Liver (tissue), 8 donors: ENCODE measurements at regions not wholly inside any gene's neighbourhood (a gene's known extent, or its start where the extent isn't known, plus 50 kb on each side); places are given as distances from the start of the nearest gene placed in this dataset.

Experiments used
- DNase-seq: peaks from one replicate; pipeline ENCODE4 v3.0.0-alpha.2; 2017; ENCODE audit warnings: low spot score
- H3K27ac ChIP-seq, 2 donors: one replicate each; pipeline ENCODE4 v1.7.0; 2013; ENCODE audit warnings: inconsistent platforms in 2 of 2, low read length in 2 of 2, control low read depth in 1 of 2, low read depth in 1 of 2, mild to moderate bottlenecking in 1 of 2
- H3K27me3 ChIP-seq, 4 donors: one replicate each; pipeline versions ENCODE4 v1.6.1 to v1.7.0; 2013; ENCODE audit warnings: low read length in 3 of 4, inconsistent platforms in 1 of 4, mild to moderate bottlenecking in 1 of 4, moderate library complexity in 1 of 4; ENCODE audit not compliant: control insufficient read depth in 4 of 4, insufficient read depth in 4 of 4
- H3K36me3 ChIP-seq, 4 donors: one replicate each; pipeline versions ENCODE4 v1.6.1 to v1.7.0; 2013; ENCODE audit warnings: low read length in 3 of 4, mild to moderate bottlenecking in 3 of 4, low read depth in 1 of 4, moderate library complexity in 1 of 4; ENCODE audit not compliant: control insufficient read depth in 4 of 4, insufficient read depth in 3 of 4
- H3K4me1 ChIP-seq, 4 donors: one replicate each; pipeline versions ENCODE4 v1.6.1 to v1.7.0; 2013; ENCODE audit warnings: low read length in 3 of 4, mild to moderate bottlenecking in 3 of 4, moderate library complexity in 1 of 4; ENCODE audit not compliant: control insufficient read depth in 4 of 4, insufficient read depth in 4 of 4
- H3K4me3 ChIP-seq, 3 donors: one replicate each; pipeline versions ENCODE4 v1.6.1 to v1.7.0; 2013; ENCODE audit warnings: low read length in 3 of 3, control low read depth in 1 of 3, low read depth in 1 of 3, mild to moderate bottlenecking in 1 of 3
- H3K9ac ChIP-seq, 2 donors: one replicate each; pipeline ENCODE4 v1.7.0; 2013; ENCODE audit warnings: low read length in 2 of 2, mild to moderate bottlenecking in 2 of 2, moderate library complexity in 2 of 2, control low read depth in 1 of 2, low read depth in 1 of 2
- H3K9me3 ChIP-seq, 4 donors: one replicate each; pipeline versions ENCODE4 v1.6.1 to v1.7.0; 2013; ENCODE audit warnings: low read length in 3 of 4; ENCODE audit not compliant: control insufficient read depth in 4 of 4
- ATF3 ChIP-seq: IDR thresholded peaks from 2 replicates; pipeline ENCODE4 v1.6.1; 2016; ENCODE audit warnings: antibody characterized with exemption
- EGR1 ChIP-seq, 2 donors: IDR thresholded peaks; 2 replicates each; pipeline ENCODE4 v1.6.1; 2016 to 2018; ENCODE audit warnings: antibody characterized with exemption in 2 of 2, low read depth in 2 of 2
- FOXA1 ChIP-seq: IDR thresholded peaks from 2 replicates; pipeline ENCODE4 v1.6.1; 2016; ENCODE audit warnings: antibody characterized with exemption
- FOXA2 ChIP-seq: IDR thresholded peaks from 2 replicates; pipeline ENCODE4 v1.6.1; 2016; ENCODE audit warnings: antibody characterized with exemption
- GABPA ChIP-seq, 2 donors: IDR thresholded peaks in 1 of 2; conservative IDR thresholded peaks in 1 of 2; 2 replicates each; pipeline ENCODE4 v1.6.1; 2016; ENCODE audit warnings: antibody characterized with exemption in 2 of 2, mild to moderate bottlenecking in 1 of 2, moderate library complexity in 1 of 2
- HNF4A ChIP-seq, 2 donors: conservative IDR thresholded peaks; 2 replicates each; pipeline ENCODE4 v1.6.1; 2016; ENCODE audit warnings: antibody characterized with exemption in 2 of 2, mild to moderate bottlenecking in 2 of 2
- HNF4G ChIP-seq: IDR thresholded peaks from 2 replicates; pipeline ENCODE4 v1.6.1; 2016; ENCODE audit warnings: antibody characterized with exemption
- JUND ChIP-seq, 2 donors: IDR thresholded peaks; 2 replicates each; pipeline ENCODE4 v1.6.1; 2016; ENCODE audit warnings: antibody characterized with exemption in 2 of 2
- NR2F2 ChIP-seq: IDR thresholded peaks from 2 replicates; pipeline ENCODE4 v1.6.1; 2016; ENCODE audit warnings: antibody characterized with exemption
- RAD21 ChIP-seq, 2 donors: IDR thresholded peaks; 2 replicates each; pipeline ENCODE4 v1.6.1; 2016; ENCODE audit warnings: antibody characterized with exemption in 2 of 2, mild to moderate bottlenecking in 2 of 2
- RXRA ChIP-seq, 2 donors: IDR thresholded peaks; 2 replicates each; pipeline ENCODE4 v1.6.1; 2017 to 2018; ENCODE audit warnings: antibody characterized with exemption in 2 of 2, mild to moderate bottlenecking in 1 of 2
- SP1 ChIP-seq: IDR thresholded peaks from 2 replicates; pipeline ENCODE4 v1.6.1; 2018; ENCODE audit warnings: antibody characterized with exemption, mild to moderate bottlenecking
- TAF1 ChIP-seq: conservative IDR thresholded peaks from 2 replicates; pipeline ENCODE4 v1.6.1; 2016; ENCODE audit warnings: antibody characterized with exemption, mild to moderate bottlenecking
- YY1 ChIP-seq: IDR thresholded peaks from 2 replicates; pipeline ENCODE4 v1.6.1; 2016; ENCODE audit warnings: antibody characterized with exemption, mild to moderate bottlenecking
- WGBS: extraction: QIAGEN DNeasy Blood & Tissue Kit; methylation state at CpG from one replicate; pipeline ENCODE4 v1.1.7; 2013; 5-methylcytosine and 5-hydroxymethylcytosine counted together
- TF ChIP-seq, protein P1 (sequence below): IDR thresholded peaks from 2 replicates; pipeline ENCODE4 v1.6.1; 2016; ENCODE audit warnings: antibody characterized with exemption
- TF ChIP-seq, protein P2 (sequence below): IDR thresholded peaks from 2 replicates; pipeline ENCODE4 v1.6.1; 2016; ENCODE audit warnings: antibody characterized with exemption, mild to moderate bottlenecking
- TF ChIP-seq, protein P3 (sequence below): IDR thresholded peaks from 2 replicates; pipeline ENCODE4 v1.6.1; 2016; ENCODE audit warnings: antibody characterized with exemption
- TF ChIP-seq, protein P4 (sequence below): fragments of 150-350 bp; IDR thresholded peaks from 2 replicates; pipeline ENCODE4 v1.5.1; 2017; ENCODE audit warnings: improper control_type of control experiment, low read depth, low read length; ENCODE audit not compliant: missing input control
- donor health status: healthy.
- donor health status: healthy.
- donor health status: healthy.
- donor health status: healthy.
- donor health status: healthy.

- no peak for TF ChIP-seq HNF4G
- no peak for TF ChIP-seq EGR1 (IDR thresholded peaks at IDR 0.05; ENCODE audit: low read depth in 2 of 2)
- TF ChIP-seq RAD21 (IDR thresholded peaks at IDR 0.05): no peak
- no peak for TF ChIP-seq RXRA (IDR thresholded peaks at IDR 0.05)
- no peak for TF ChIP-seq YY1
- TF ChIP-seq GABPA (IDR thresholded peaks at IDR 0.05 in 1 of 2, conservative IDR thresholded peaks at IDR 0.05 in 1 of 2): no peak
- TF ChIP-seq, protein P1, sequence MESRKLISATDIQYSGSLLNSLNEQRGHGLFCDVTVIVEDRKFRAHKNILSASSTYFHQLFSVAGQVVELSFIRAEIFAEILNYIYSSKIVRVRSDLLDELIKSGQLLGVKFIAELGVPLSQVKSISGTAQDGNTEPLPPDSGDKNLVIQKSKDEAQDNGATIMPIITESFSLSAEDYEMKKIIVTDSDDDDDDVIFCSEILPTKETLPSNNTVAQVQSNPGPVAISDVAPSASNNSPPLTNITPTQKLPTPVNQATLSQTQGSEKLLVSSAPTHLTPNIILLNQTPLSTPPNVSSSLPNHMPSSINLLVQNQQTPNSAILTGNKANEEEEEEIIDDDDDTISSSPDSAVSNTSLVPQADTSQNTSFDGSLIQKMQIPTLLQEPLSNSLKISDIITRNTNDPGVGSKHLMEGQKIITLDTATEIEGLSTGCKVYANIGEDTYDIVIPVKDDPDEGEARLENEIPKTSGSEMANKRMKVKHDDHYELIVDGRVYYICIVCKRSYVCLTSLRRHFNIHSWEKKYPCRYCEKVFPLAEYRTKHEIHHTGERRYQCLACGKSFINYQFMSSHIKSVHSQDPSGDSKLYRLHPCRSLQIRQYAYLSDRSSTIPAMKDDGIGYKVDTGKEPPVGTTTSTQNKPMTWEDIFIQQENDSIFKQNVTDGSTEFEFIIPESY: no peak
- no peak for TF ChIP-seq NR2F2
- TF ChIP-seq, protein P2, sequence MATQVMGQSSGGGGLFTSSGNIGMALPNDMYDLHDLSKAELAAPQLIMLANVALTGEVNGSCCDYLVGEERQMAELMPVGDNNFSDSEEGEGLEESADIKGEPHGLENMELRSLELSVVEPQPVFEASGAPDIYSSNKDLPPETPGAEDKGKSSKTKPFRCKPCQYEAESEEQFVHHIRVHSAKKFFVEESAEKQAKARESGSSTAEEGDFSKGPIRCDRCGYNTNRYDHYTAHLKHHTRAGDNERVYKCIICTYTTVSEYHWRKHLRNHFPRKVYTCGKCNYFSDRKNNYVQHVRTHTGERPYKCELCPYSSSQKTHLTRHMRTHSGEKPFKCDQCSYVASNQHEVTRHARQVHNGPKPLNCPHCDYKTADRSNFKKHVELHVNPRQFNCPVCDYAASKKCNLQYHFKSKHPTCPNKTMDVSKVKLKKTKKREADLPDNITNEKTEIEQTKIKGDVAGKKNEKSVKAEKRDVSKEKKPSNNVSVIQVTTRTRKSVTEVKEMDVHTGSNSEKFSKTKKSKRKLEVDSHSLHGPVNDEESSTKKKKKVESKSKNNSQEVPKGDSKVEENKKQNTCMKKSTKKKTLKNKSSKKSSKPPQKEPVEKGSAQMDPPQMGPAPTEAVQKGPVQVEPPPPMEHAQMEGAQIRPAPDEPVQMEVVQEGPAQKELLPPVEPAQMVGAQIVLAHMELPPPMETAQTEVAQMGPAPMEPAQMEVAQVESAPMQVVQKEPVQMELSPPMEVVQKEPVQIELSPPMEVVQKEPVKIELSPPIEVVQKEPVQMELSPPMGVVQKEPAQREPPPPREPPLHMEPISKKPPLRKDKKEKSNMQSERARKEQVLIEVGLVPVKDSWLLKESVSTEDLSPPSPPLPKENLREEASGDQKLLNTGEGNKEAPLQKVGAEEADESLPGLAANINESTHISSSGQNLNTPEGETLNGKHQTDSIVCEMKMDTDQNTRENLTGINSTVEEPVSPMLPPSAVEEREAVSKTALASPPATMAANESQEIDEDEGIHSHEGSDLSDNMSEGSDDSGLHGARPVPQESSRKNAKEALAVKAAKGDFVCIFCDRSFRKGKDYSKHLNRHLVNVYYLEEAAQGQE: no peak
- TF ChIP-seq SP1: no peak
- TF ChIP-seq, protein P3, sequence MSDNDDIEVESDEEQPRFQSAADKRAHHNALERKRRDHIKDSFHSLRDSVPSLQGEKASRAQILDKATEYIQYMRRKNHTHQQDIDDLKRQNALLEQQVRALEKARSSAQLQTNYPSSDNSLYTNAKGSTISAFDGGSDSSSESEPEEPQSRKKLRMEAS: no peak
- TF ChIP-seq FOXA1: no peak
- TF ChIP-seq FOXA2: no peak
- TF ChIP-seq ATF3: no peak
- TF ChIP-seq TAF1: no peak
- TF ChIP-seq, protein P4, sequence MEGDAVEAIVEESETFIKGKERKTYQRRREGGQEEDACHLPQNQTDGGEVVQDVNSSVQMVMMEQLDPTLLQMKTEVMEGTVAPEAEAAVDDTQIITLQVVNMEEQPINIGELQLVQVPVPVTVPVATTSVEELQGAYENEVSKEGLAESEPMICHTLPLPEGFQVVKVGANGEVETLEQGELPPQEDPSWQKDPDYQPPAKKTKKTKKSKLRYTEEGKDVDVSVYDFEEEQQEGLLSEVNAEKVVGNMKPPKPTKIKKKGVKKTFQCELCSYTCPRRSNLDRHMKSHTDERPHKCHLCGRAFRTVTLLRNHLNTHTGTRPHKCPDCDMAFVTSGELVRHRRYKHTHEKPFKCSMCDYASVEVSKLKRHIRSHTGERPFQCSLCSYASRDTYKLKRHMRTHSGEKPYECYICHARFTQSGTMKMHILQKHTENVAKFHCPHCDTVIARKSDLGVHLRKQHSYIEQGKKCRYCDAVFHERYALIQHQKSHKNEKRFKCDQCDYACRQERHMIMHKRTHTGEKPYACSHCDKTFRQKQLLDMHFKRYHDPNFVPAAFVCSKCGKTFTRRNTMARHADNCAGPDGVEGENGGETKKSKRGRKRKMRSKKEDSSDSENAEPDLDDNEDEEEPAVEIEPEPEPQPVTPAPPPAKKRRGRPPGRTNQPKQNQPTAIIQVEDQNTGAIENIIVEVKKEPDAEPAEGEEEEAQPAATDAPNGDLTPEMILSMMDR: no peak
- TF ChIP-seq HNF4A (conservative IDR thresholded peaks at IDR 0.05): no peak
- no peak for TF ChIP-seq JUND (IDR thresholded peaks at IDR 0.05)
- 54% methylated on average over 3 of the region's 3 CpGs for WGBS
Measured at GRCh38 chr6:114952229-114952628, 609.4 kb upstream of the HS3ST5 start.

GRCh38 chr6:114945392-114945791, 602.6 kb upstream of the HS3ST5 start:
- no peak overlapping the region for H3K9ac ChIP-seq
- no peak overlapping the region for H3K27ac ChIP-seq
- no peak for DNase-seq
- no peaks in the 10 kb centered on the region for H3K36me3 ChIP-seq
- no peaks in the 10 kb centered on the region for H3K4me1 ChIP-seq
- no peaks in the 10 kb centered on the region for H3K27me3 ChIP-seq
- 80% methylated on average over 5 of the region's 5 CpGs for WGBS
- H3K9me3 ChIP-seq: no peaks in the 10 kb centered on the region
- no peak overlapping the region for H3K4me3 ChIP-seq
- TF ChIP-seq YY1: no peak
- no peak for TF ChIP-seq EGR1 (IDR thresholded peaks at IDR 0.05; ENCODE audit: low read depth in 2 of 2)
- no peak for TF ChIP-seq TAF1
- no peak for TF ChIP-seq FOXA2
- TF ChIP-seq, protein P4: no peak
- no peak for TF ChIP-seq NR2F2
- TF ChIP-seq, protein P1: no peak
- no peak for TF ChIP-seq HNF4G
- TF ChIP-seq HNF4A (conservative IDR thresholded peaks at IDR 0.05): no peak
- TF ChIP-seq RXRA (IDR thresholded peaks at IDR 0.05): no peak
- TF ChIP-seq ATF3: no peak
- no peak for TF ChIP-seq GABPA (IDR thresholded peaks at IDR 0.05 in 1 of 2, conservative IDR thresholded peaks at IDR 0.05 in 1 of 2)
- TF ChIP-seq, protein P3: no peak
- TF ChIP-seq FOXA1: no peak

More at GRCh38 chr6:114952229-114952628, 609.4 kb upstream of the HS3ST5 start:
- H3K36me3 ChIP-seq: no peaks in the 10 kb centered on the region
- H3K4me1 ChIP-seq: no peaks in the 10 kb centered on the region
- no peak overlapping the region for H3K9ac ChIP-seq
- no peak overlapping the region for H3K27ac ChIP-seq
- DNase-seq: no peak
- H3K9me3 ChIP-seq: no peaks in the 10 kb centered on the region
- H3K27me3 ChIP-seq: no peaks in the 10 kb centered on the region
- H3K4me3 ChIP-seq: no peak overlapping the region
